Left hindlimb (tissue), 1 donor: ENCODE measurements at regions not wholly inside any gene's neighbourhood (a gene's known extent, or its start where the extent isn't known, plus 50 kb on each side); places are given as distances from the start of the nearest gene placed in this dataset.

Source experiments
- DNase-seq: peaks from one replicate; pipeline ENCODE4 v3.0.0-alpha.2; 2018

- DNase-seq: peak; percentile 64
Observed at GRCh38 chr5:1666812-1667588, 132.6 kb downstream of the MRPL36 start.

GRCh38 chr5:1666221-1666620, 133.4 kb downstream of the MRPL36 start:
- no peak for DNase-seq

GRCh38 chr5:1665803-1666202, 133.8 kb downstream of the MRPL36 start:
- DNase-seq: no peak

GRCh38 chr5:1665231-1665630, 134.4 kb downstream of the MRPL36 start:
- no peak for DNase-seq

GRCh38 chr5:1663186-1663585, 136.5 kb downstream of the MRPL36 start:
- no peak for DNase-seq

- DNase-seq: no peak
Observed at GRCh38 chr5:1662559-1663085, 137.0 kb downstream of the MRPL36 start.

- no peak for DNase-seq
Observed at GRCh38 chr5:1661831-1662558, 137.6 kb downstream of the MRPL36 start.

GRCh38 chr5:1661311-1661710, 137.6 kb upstream of the LPCAT1 start:
- no peak for DNase-seq

GRCh38 chr5:1660511-1660910, 136.8 kb upstream of the LPCAT1 start:
- no peak for DNase-seq

- DNase-seq: no peak
Observed at GRCh38 chr5:1660001-1660400, 136.2 kb upstream of the LPCAT1 start.

- DNase-seq: no peak
Observed at GRCh38 chr5:1659100-1659981, 135.6 kb upstream of the LPCAT1 start.

- DNase-seq: no peak
Observed at GRCh38 chr5:1658665-1659064, 134.9 kb upstream of the LPCAT1 start.

- DNase-seq: no peak
Observed at GRCh38 chr5:1657161-1657741, 133.5 kb upstream of the LPCAT1 start.

- no peak for DNase-seq
Observed at GRCh38 chr5:1656271-1656975, 132.7 kb upstream of the LPCAT1 start.

- peak; percentile 19 for DNase-seq
Observed at GRCh38 chr5:1655496-1656270, 131.9 kb upstream of the LPCAT1 start.

GRCh38 chr5:1654786-1655495, 131.2 kb upstream of the LPCAT1 start:
- peak; percentile 11 for DNase-seq

GRCh38 chr5:1653698-1654651, 130.2 kb upstream of the LPCAT1 start:
- DNase-seq: peak; percentile 23

- DNase-seq: peak; percentile 44
Observed at GRCh38 chr5:1652873-1653697, 129.3 kb upstream of the LPCAT1 start.
